GM18505 (cell line): ENCODE measurements at regions not wholly inside any gene's neighbourhood (a gene's known extent, or its start where the extent isn't known, plus 50 kb on each side); places are given as distances from the start of the nearest gene placed in this dataset.
"Not testable (repeated sequence)": the region's sequence is repeated elsewhere in the genome, so short reads cannot be mapped to it uniquely, and the experiment has no call there.

Source experiments
- ATAC-seq: cut with Tn5 transposase; IDR thresholded peaks from one replicate; pipeline ENCODE4 v1.9.1; 2021; ENCODE audit not compliant: unreplicated experiment
- POLR2A ChIP-seq: IDR thresholded peaks from 4 replicates; pipeline ENCODE4 v1.6.1; 2011; ENCODE audit warnings: borderline replicate concordance; ENCODE audit not compliant: insufficient read depth, insufficient read length; ENCODE audit errors: extremely low read depth

DNA sequence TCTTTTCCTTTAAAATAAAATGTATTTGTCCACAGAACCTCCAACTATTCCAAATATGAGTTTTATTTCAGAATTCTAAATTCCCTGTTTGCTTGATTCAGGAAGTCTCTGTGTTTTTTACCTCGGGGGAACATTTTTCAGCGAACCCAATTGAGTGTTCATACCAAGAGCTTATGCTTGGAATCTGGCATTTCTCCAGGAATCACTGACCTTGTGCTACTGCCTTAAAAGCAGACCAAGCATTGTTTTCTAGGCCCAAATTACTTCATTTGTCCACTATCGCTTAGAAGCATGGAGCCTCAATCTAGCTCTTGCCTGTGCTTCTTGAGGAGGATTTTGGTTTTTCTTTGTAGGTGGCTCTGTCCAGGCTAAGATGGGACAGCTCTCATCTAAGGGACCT lies 59.4 kb downstream of the EBLN1 start:
- no peak for ATAC-seq
- no peak for TF ChIP-seq POLR2A

DNA sequence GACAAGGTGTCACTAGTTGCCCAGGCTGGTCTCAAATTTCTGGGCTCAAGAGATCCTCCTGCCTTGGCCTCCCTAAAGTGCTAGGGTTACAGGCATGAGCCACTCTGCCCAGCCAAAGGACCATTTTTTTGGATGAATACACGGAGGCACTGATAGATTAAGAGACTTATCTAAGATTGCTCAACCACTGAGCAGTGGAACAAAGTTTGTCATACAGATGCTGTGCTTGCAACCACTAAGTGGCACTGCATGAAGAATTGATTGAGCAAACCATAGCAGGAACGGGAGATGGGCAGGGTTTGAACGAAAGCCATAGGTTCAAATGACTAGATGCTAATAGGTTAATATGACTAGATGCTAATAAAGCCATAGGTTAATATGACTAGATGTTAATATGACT lies 61.1 kb downstream of the EBLN1 start:
- TF ChIP-seq POLR2A, result no peak
- ATAC-seq, result no peak

DNA sequence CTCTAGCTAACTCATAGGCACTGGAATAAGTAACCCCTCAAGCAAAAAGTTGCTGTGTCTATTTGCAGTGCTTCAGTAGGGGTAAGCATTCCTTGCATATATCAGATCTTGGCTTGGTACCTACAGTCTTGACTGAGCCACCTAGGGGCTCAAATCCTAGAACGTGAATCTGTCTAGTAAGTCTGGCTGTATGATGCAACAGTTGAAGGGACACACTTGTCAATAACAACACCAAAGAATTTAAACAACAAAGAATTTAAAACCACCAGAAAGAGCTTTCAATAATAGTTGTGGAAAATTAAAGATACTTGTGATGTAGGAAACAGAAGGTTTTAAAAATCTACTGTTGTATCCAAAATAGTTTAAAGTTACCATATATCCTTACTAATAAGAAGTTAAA lies 65.4 kb downstream of the EBLN1 start:
- TF ChIP-seq POLR2A, result no peak
- no peak for ATAC-seq

DNA sequence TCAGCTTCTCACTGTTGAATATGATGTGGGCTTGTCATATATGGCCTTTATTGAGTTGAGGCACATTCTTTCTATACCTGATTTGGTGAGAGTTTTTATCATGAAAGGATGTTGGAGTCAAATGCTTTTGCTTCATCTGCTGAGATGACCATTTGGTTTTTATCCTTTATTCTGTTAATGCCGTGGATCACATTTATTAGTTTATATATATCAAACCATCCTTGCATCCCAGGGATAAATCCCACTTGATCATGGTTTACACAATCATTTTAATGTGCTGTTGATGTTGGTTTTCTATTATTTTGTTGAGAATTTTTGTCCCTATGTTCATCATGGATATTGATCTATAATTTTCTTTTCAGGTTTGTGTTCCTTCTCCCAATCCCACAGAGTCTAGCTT lies 67.0 kb downstream of the EBLN1 start:
- no peak for ATAC-seq

DNA sequence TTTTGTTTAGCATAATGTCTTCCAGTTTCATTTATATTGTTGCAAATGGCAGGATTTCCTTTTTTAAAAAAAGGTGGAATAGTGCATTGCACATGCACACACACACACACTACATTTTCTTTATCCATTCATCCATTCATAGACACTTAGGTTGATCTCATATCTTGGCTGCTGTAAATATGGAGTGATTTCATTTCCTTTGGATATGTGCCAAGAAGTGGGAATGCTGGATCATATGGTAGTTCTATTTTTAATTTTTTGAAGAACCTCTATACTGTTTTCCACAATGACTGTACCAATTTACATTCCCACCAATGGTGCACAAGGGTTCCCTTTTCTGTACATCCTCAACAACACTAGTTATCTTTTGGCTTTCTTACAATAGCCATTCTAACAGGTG lies 68.9 kb downstream of the EBLN1 start:
- no peak for TF ChIP-seq POLR2A
- no peak for ATAC-seq

More for the DNA sequence above, 67.0 kb downstream of the EBLN1 start:
- no peak for TF ChIP-seq POLR2A

DNA sequence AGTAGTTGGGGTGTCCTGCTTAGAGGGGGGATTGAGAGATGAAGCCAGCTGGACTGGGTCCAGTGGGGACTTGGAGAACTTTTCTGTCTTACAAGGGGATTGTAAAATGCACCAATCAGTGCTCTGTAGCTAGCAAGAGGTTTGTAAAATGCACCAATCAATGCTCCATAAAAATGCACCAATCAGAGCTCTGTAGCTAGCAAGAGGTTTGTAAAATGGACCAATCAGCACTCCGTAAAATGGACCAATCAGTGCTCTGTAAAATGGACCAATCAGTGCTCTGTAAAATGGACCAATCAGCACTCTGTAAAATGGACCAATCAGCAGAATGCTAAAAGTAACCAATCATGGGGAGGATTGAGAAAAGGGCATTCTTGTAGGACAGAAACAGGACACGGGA lies 71.9 kb downstream of the EBLN1 start:
- not testable (repeated sequence) for ATAC-seq

GRCh38 chr10:22137542-22137941 lies 80.3 kb downstream of the EBLN1 start:
- no peak for ATAC-seq
- no peak for TF ChIP-seq POLR2A

- ATAC-seq, result no peak
- no peak for TF ChIP-seq POLR2A
Observed at GRCh38 chr10:22135591-22135990, 82.2 kb downstream of the EBLN1 start.

DNA sequence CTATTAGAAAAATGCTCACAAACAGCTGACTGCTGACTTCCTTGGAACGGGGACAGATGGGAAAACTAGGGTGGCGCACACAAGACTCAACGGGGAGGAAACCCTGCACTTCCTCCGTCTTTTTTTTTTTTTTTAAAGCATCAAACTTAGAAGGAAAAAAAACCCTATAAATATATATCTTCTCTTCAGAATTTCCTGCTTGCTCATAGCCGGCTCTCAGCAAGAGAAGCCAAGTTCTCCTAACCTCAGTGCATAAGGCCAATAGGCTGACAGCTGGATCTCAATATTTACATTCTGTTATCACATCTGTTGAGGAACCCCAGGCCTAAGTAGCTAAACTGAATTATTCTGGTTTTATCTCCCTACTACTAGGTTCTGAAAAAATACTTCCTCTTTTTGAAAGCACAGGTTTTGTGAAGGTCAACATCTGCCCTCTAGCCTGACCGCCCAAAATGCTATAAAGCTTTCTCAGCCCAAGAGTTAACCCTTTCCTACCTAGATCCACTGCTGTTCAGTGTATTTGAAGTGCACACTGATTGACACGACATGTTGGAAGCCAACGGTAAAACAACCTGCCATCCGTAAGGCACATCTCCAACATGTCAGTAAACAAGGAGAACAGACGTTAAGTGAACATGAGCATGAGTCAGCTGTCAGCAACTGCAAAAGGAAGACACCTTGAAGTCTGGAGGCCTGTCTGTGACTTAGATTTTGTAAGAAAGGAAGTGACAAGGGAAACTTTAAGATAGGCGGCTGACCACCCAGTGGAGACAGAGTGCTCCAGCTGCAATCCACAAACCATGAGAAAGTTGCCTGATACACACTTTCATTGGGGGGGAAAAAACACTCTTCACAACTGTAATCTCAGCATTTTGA lies 83.8 kb downstream of the EBLN1 start:
- no peak for TF ChIP-seq POLR2A

DNA sequence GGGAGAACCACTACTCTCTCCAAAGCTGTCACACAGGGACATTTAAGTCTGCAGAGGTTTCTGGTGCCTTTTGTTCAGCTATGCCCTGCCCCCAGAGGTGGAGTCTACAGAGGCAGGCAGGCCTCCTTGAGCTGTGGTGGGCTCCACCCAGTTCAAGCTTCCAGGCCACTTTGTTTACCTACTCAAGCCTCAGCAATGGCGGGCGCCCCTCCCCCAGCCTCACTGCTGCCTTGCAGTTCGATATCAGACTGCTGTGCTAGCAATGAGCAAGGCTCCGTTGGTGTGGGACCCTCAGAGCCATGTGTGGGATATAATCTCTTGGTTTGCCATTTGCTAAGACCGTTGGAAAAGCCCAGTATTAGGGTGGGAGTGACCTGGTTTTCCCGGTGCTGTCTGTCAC lies 87.0 kb downstream of the EBLN1 start:
- not testable (repeated sequence) for ATAC-seq

More for the DNA sequence above, 83.8 kb downstream of the EBLN1 start:
- peak; percentile 71 for ATAC-seq

GRCh38 chr10:22129612-22130011 lies 88.2 kb downstream of the EBLN1 start:
- not testable (repeated sequence) for ATAC-seq

GRCh38 chr10:22121181-22121580 lies 96.6 kb downstream of the EBLN1 start:
- not testable (repeated sequence) for ATAC-seq

- not testable (repeated sequence) for ATAC-seq
Observed at GRCh38 chr10:22120072-22120471, 97.7 kb downstream of the EBLN1 start.

DNA sequence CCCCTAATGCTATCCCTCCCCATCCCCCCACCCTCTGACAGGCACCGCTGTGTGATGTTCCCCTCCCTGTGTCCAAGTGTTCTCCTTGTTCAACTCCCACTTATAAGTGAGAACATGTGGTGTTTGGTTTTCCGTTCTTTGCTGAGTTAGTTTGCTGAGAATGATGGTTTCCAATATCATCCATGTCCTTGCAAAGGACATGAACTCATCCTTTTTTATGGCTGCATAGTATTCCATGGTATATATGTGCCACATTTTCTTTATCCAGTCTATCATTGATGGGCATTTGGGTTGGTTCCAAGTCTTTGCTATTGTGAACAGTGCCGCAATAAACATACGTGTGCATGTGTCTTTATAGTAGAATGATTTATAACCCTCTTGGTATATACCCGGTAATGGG lies 98.2 kb downstream of the EBLN1 start:
- ATAC-seq, result not testable (repeated sequence)

DNA sequence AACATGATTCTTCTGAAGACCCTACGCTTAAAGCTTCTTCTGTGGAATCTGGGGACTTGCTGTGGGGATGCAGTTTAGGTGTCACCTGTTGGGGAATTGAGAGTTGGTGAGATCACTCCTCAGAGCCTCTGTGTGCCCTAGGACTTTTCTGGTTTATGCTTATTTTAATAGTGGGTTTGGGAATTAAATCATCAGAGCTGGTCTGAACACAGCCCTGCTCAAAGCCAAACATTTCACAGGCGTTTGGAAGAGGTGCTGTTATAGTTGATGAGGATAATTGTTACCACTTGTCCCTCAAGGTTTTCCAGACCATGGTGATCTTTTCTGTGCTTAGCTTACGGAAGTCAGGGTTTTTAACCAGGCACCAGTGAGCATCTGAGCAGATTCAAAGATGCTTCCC lies 106.1 kb downstream of the EBLN1 start:
- TF ChIP-seq POLR2A, result no peak
- ATAC-seq, result no peak

GRCh38 chr10:22111260-22111659 lies 106.6 kb downstream of the EBLN1 start:
- no peak for ATAC-seq
- TF ChIP-seq POLR2A, result no peak

DNA sequence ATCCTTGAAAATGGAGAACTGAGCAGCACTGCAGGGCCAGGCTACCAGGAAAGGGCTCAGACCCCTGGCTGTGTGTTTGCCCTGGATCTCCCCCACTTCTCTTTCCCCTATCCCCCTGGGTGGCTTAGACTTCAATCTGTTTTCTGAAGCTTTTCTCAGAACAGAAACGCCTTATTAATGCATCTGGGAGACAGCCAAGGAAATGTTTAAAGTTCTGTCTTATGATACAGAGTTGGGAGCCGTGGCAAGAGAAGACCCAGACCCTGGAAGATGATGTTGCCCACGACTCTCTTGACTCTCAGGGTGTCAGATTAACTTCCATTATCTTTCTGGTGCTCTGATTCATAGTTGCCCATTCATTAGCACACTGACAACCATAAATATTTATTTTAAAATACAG lies 107.1 kb downstream of the EBLN1 start:
- TF ChIP-seq POLR2A, result no peak
- ATAC-seq, result no peak
